ENCODE measurements at regions not wholly inside any gene's neighbourhood (a gene's known extent, or its start where the extent isn't known, plus 50 kb on each side); places are given as distances from the start of the nearest gene placed in this dataset.

DNA sequence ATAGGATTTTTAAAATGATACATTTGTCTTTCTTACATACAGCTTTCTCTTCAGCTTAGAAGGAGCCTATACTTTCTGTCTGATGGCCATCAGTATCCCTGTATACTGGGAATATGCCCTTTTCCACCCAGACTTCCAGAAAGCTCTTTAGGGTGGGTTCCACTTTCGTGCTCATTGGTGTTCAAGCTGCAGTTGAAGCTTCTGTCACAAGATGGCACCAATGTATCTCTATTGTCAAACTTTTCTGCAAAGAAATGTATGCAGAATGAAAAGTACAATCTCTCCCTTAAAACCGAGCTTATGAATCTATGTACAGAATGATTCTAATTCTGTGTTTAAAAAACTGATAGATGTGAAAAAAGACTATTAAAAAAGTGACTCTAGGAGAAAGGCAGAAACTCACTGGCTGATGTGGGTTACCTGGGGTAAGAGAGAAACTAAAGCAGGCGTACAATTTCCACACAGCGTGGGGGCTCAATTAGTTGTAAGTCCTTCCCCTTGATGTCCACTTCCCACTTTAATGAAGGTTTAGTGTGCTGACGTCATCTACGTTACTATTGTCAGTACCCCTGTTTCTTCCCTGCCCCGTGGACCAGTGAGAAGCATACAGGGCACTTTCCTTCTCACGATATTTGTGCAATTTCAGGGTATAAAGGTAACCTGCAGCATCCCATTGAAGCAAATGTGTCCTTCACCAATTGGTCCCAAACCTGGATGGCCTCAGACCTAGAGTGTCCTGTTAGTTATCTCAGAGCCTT is 57.3 kb upstream of the TCEAL2 start:
- peak; percentile 29 for DNase-seq (ENCODE audit: low read depth)
- H3K4me3 ChIP-seq (ENCODE audit: control insufficient read depth, low read depth, low read length): no peak overlapping the region
- peak; percentile 50 for TF ChIP-seq CTCF (conservative IDR thresholded peaks at IDR 0.05; ENCODE audit: control insufficient read depth, insufficient read depth, low read depth, low read length)

GRCh38 chrX:102063445-102064074 is 61.9 kb upstream of the TCEAL2 start:
- peak; percentile 4 for DNase-seq (ENCODE audit: low read depth)
- no peak overlapping the region for H3K4me3 ChIP-seq (ENCODE audit: control insufficient read depth, low read depth, low read length)
- no peak for TF ChIP-seq CTCF (conservative IDR thresholded peaks at IDR 0.05; ENCODE audit: control insufficient read depth, insufficient read depth, low read depth, low read length)

GRCh38 chrX:102044496-102044895 is 81.0 kb upstream of the TCEAL2 start:
- no peak for TF ChIP-seq CTCF (conservative IDR thresholded peaks at IDR 0.05; ENCODE audit: control insufficient read depth, insufficient read depth, low read depth, low read length)
- no peak for DNase-seq (ENCODE audit: low read depth)
- H3K4me3 ChIP-seq (ENCODE audit: control insufficient read depth, low read depth, low read length): no peak overlapping the region

DNA sequence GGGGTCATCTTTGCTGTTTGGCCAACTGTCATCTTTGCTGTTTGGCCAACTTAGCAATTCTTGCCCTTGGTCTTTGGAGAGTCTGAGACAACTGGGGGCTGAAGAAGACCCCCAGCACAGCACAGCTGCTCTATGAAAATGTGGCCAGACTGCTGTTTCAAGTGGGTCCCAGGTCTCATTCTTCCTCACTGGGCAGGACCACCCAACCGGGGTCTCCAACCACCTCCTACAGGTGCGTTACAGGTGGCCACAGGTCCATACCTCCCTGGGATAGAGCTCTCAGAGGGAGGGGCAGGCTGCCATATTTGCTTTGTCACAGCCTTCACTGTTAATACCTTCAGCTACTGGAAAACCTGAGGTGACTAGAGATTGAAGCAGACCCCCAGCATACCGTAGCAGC is 82.1 kb upstream of the TCEAL2 start:
- no peak for DNase-seq (ENCODE audit: low read depth)
- no peak for TF ChIP-seq CTCF (conservative IDR thresholded peaks at IDR 0.05; ENCODE audit: control insufficient read depth, insufficient read depth, low read depth, low read length)
- no peak overlapping the region for H3K4me3 ChIP-seq (ENCODE audit: control insufficient read depth, low read depth, low read length)

DNA sequence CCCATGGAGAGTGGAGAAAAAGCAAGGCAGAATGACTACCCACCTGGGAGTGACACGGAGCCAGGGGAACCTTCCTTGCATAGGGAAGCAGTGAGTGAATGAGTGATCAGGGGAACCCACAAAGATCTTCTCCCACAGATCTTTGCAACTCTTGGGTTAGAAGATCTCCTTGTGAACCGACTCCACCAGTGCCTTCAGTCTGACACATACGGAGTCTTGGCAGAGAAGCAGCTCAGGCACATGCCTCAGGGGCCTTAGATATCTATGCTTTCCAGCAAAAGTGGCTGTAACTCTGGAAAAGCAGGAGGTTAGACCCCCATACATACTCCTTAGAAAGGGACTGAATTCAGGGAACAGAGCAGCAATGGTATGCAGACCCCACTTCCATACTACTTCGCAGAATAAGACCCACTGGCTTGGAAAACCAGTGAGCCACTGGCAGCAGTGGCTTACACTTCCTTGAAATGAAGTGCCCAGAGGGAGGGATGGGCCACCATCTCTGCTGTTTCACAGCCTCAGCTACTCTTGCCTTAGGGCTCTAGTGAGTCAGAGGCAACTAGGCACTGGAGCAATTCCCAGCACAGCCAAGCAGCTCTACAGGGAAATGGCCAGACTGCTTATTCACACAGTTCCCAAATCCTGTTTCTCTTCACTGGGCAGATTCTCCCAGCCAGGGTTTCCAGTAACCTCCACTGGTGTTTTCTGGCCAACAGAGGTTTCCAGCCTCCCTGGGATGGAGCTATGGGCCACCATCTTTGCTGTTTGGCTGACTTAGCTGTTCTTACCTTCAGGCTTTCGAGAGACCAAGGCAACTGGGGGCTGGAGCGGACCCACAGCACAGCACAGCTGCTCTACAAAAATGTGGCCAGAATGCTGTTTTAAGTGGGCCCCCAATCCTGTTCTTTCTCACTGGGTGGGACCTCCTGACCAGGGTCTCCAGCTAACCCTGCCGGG is 82.8 kb upstream of the TCEAL2 start:
- H3K4me3 ChIP-seq (ENCODE audit: control insufficient read depth, low read depth, low read length): no peak overlapping the region
- TF ChIP-seq CTCF (conservative IDR thresholded peaks at IDR 0.05; ENCODE audit: control insufficient read depth, insufficient read depth, low read depth, low read length): no peak
- DNase-seq (ENCODE audit: low read depth): no peak

GRCh38 chrX:102029026-102029425 is 96.5 kb upstream of the TCEAL2 start:
- no peak overlapping the region for H3K4me3 ChIP-seq (ENCODE audit: control insufficient read depth, low read depth, low read length)
- TF ChIP-seq CTCF (conservative IDR thresholded peaks at IDR 0.05; ENCODE audit: control insufficient read depth, insufficient read depth, low read depth, low read length): no peak
- DNase-seq (ENCODE audit: low read depth): no peak

All from fibroblast of mammary gland (primary cell).